Brain microvascular endothelial cell (primary cell): ENCODE measurements at regions not wholly inside any gene's neighbourhood (a gene's known extent, or its start where the extent isn't known, plus 50 kb on each side); places are given as distances from the start of the nearest gene placed in this dataset.

ENCODE experiments used
- DNase-seq: peaks from one replicate; pipeline ENCODE4 v3.0.0-alpha.2; 2020
- H3K27ac ChIP-seq: fragments of 250-450 bp; sonication (Bioruptor Pico); 2 replicates; pipeline ENCODE4 v1.5.1; 2020; ENCODE audit warnings: mild to moderate bottlenecking, moderate library complexity
- H3K27me3 ChIP-seq: fragments of 250-450 bp; sonication (Bioruptor Pico); replicated peaks from 2 replicates; pipeline ENCODE4 v1.5.1; 2020; ENCODE audit warnings: mild to moderate bottlenecking
- H3K36me3 ChIP-seq: fragments of 250-450 bp; sonication (Bioruptor Pico); replicated peaks from 2 replicates; pipeline ENCODE4 v1.5.1; 2020; ENCODE audit warnings: mild to moderate bottlenecking
- H3K4me3 ChIP-seq: 2 replicates; pipeline ENCODE4 v1.5.1; 2011; ENCODE audit warnings: low read depth, mild to moderate bottlenecking, control low read depth, low read length, moderate library complexity
- in situ Hi-C: cut with HindIII; loops from 2 replicates; pipeline ENCODE4 v1.10.0; 2017; ENCODE audit warnings: low sequenced_read_pairs, low pct_ligation_motif_present
- TF ChIP-seq, protein P1 (sequence below): IDR thresholded peaks from 2 replicates; pipeline ENCODE4 v1.5.1; 2011; ENCODE audit warnings: low read depth, mild to moderate bottlenecking, moderate library complexity, low read length, control low read depth, inconsistent platforms; ENCODE audit errors: missing control alignments

DNA sequence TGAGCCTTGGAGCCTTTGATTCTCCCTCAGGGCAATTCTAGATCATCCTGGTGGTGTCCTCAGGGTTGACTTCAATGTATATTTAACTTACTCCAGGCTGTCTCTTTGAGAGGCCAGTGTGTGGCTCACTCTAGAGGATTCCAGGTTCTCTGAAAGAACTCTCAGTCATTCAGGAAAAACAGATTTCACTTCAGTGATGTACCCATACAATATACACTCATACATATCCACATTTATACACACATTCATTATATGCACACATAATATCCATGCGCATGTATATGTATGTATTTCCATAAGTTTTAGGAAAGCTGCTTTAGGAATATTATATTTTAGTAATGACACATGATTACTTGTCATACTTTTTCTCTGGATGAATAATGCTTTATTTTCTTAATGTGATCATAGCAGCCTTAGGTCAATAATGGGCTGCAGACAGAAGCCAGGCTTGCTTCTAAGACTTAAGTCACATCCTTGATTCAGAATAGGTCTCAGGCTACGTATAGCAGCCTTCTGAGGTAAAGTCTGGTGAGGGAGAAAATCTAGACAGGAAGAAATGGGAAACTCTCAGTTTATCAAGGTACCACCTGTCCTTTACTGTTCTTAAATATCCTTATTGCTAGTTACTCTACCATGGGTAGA lies 397.0 kb downstream of the GPAT3 start:
- no peak overlapping the region for H3K4me3 ChIP-seq
- no peak overlapping the region for H3K27ac ChIP-seq
- H3K36me3 ChIP-seq, result no peaks in the 10 kb centered on the region
- DNase-seq, result peak; percentile 50
- TF ChIP-seq, protein P1, sequence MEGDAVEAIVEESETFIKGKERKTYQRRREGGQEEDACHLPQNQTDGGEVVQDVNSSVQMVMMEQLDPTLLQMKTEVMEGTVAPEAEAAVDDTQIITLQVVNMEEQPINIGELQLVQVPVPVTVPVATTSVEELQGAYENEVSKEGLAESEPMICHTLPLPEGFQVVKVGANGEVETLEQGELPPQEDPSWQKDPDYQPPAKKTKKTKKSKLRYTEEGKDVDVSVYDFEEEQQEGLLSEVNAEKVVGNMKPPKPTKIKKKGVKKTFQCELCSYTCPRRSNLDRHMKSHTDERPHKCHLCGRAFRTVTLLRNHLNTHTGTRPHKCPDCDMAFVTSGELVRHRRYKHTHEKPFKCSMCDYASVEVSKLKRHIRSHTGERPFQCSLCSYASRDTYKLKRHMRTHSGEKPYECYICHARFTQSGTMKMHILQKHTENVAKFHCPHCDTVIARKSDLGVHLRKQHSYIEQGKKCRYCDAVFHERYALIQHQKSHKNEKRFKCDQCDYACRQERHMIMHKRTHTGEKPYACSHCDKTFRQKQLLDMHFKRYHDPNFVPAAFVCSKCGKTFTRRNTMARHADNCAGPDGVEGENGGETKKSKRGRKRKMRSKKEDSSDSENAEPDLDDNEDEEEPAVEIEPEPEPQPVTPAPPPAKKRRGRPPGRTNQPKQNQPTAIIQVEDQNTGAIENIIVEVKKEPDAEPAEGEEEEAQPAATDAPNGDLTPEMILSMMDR, result no peak
- in situ Hi-C loops, result no loop called here
- H3K27me3 ChIP-seq, result no peaks in the 10 kb centered on the region

DNA sequence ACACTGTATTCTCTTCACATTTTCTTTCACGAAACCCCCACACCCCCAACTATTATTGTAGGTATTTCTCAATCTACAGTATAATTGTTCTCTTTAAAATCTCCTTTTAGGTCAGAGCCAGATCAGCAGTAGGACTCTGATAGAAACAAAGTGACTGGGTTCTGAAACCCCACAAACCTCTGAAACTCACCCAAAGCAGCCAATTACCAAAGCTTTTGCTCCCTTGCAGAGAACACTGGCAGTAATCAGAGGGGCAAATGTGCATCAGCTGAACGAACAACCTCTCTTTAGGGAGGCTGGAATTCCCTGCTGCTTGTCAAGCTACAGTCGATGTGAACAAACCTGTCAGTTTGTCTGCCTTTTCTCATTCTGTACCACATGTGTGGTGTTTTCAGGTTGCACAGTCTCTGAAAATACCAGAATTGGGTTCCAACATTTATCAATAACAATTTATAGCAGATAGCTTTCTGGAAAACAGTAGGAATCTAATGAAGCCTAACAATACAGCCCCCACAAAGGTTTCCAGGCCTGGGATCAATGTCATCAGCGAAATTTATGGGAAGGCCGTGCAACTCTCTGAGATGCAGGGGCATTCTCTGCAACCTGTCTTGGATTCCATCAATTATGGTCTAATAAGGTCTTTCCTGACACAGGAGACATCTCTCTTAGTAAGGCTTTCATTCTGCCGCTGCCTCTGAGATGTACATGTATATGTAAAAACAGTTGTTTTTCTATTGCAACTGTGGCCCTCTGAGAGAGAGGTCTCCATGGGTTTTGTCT lies 395.9 kb downstream of the GPAT3 start:
- in situ Hi-C loops, result no loop called here
- Histone ChIP-seq H3K36me3 (no peaks in the 10 kb centered on the region), H3K4me3 (no peak overlapping the region), H3K27ac (no peak overlapping the region), H3K27me3 (no peaks in the 10 kb centered on the region)
- DNase-seq, result no peak
- TF ChIP-seq, protein P1, result no peak

DNA sequence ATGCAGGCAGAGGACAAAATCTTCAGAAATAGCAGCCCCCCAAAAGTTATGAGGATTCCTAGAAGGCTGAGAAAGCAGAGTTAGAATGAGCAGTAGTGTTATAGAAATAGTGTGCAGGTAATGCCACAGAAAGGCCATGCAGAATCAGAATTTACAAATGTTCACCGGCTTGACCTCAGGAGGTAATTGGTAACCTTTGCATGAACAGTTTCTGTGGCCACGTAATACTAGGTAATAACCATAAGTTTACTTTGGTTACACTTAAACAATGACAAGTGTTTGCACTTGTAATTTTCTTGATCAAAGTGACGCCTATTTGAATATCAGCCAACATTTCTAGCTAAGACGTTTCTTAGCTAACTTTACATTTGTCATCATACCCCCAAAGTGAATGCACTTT lies 393.6 kb downstream of the GPAT3 start:
- TF ChIP-seq, protein P1, result no peak
- Histone ChIP-seq H3K27ac (no peak overlapping the region), H3K27me3 (no peaks in the 10 kb centered on the region), H3K36me3 (no peaks in the 10 kb centered on the region), H3K4me3 (no peak overlapping the region)
- in situ Hi-C loops, result no loop called here
- no peak for DNase-seq

DNA sequence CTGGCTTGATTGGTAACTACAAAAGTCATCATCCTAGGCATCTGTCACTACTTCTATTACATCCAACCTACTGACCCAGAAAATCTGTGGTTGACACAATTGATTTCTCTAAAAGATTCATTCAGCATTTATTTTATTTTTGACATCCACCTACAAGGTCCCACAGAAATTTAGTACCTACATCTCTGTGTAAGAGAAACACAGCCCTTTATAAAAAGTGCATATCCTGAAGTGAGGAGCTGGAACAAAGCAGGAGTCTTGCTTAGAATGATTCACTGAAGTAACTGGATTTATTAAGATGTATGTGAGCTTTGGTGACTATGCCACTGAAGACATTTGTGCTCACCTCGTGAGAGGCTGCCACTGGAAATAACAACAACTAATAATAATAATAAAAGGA lies 391.0 kb downstream of the GPAT3 start:
- Histone ChIP-seq H3K27me3 (no peaks in the 10 kb centered on the region), H3K4me3 (no peak overlapping the region), H3K36me3 (no peaks in the 10 kb centered on the region), H3K27ac (no peak overlapping the region)
- TF ChIP-seq, protein P1, result no peak
- no peak for DNase-seq
- in situ Hi-C loops, result no loop called here

DNA sequence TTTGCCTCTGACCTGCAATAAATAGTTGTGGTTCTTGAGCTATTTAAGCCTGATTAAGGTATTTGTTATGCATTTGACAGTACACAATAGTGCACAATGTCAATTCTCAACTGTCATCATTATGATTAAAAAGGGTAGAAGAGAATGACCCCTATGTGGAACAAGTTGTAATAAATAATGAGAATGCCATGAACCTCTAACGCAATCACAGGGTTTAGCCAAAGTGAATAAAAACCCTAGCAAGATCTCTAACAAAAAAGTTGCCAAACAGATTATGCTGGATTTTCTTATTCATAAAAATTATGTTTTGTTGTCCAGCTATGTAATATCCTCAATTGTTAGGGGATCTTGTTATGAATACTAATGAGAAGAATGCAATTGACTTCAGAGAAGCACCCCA lies 387.4 kb downstream of the GPAT3 start:
- in situ Hi-C loops, result no loop called here
- Histone ChIP-seq H3K36me3 (no peaks in the 10 kb centered on the region), H3K27ac (no peak overlapping the region), H3K4me3 (no peak overlapping the region), H3K27me3 (no peaks in the 10 kb centered on the region)
- TF ChIP-seq, protein P1, result no peak
- DNase-seq, result no peak
